ENCODE measurements at regions not wholly inside any gene's neighbourhood (a gene's known extent, or its start where the extent isn't known, plus 50 kb on each side); places are given as distances from the start of the nearest gene placed in this dataset.
"Not testable (repeated sequence)": the region's sequence is repeated elsewhere in the genome, so short reads cannot be mapped to it uniquely, and the experiment has no call there.

GRCh38 chr20:1845163-1845523 is 50.1 kb upstream of the SIRPA start:
- DNase-seq, result no peak

- DNase-seq, result no peak
Observed at GRCh38 chr20:1844325-1845162, 50.7 kb upstream of the SIRPA start.

GRCh38 chr20:1842281-1842680 is 52.9 kb upstream of the SIRPA start:
- no peak for DNase-seq

- no peak for DNase-seq
Observed at GRCh38 chr20:1841554-1842140, 53.6 kb upstream of the SIRPA start.

GRCh38 chr20:1840817-1841553 is 54.2 kb upstream of the SIRPA start:
- no peak for DNase-seq

GRCh38 chr20:1839376-1840317 is 55.6 kb upstream of the SIRPA start:
- DNase-seq, result not testable (repeated sequence)

GRCh38 chr20:1838556-1839279 is 56.5 kb upstream of the SIRPA start:
- no peak for DNase-seq

GRCh38 chr20:1835186-1836035 is 59.8 kb upstream of the SIRPA start:
- DNase-seq, result no peak

GRCh38 chr20:1833728-1834726 is 61.2 kb upstream of the SIRPA start:
- DNase-seq, result no peak

- no peak for DNase-seq
Observed at GRCh38 chr20:1833216-1833615, 62.0 kb upstream of the SIRPA start.

GRCh38 chr20:1832634-1833033 is 62.6 kb upstream of the SIRPA start:
- DNase-seq, result no peak

- no peak for DNase-seq
Observed at GRCh38 chr20:1831606-1832005, 63.6 kb upstream of the SIRPA start.

GRCh38 chr20:1831096-1831495 is 64.1 kb upstream of the SIRPA start:
- DNase-seq, result no peak

- no peak for DNase-seq
Observed at GRCh38 chr20:1830240-1830639, 65.0 kb upstream of the SIRPA start.

- no peak for DNase-seq
Observed at GRCh38 chr20:1829531-1829930, 65.7 kb upstream of the SIRPA start.

- DNase-seq, result no peak
Observed at GRCh38 chr20:1828786-1829131, 66.4 kb upstream of the SIRPA start.

GRCh38 chr20:1827974-1828785 is 67.0 kb upstream of the SIRPA start:
- no peak for DNase-seq

GRCh38 chr20:1827510-1827973 is 67.7 kb upstream of the SIRPA start:
- DNase-seq, result no peak

- no peak for DNase-seq
Observed at GRCh38 chr20:1825938-1826445, 69.2 kb upstream of the SIRPA start.
